NCI-H2196 treated with DMSO at 0.1 percent for 48 hours (cell line): ENCODE measurements at regions not wholly inside any gene's neighbourhood (a gene's known extent, or its start where the extent isn't known, plus 50 kb on each side); places are given as distances from the start of the nearest gene placed in this dataset.

Experiments used
- DNase-seq: peaks from one replicate; lab custom pipeline; 2025; ENCODE audit not compliant: unreplicated experiment; lab: John Stamatoyannopoulos, UW

DNA sequence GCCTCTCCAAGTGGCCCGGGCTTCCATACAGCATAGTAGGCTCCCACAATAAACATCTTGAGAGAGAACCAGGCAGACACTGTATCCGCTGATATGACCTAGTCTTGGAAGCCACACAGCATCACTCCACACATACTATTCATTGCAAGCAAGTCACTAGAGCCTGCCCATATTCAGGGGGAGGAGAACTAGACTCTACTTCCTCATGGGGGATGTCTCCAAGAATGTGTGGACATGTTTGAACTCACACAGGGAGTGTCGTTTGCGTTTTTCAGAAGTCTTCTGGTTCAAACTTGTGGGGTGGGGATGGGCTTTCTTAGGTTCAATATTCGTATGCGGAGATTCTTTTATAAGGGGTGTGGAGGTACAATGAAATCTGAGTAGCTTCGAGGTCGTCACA is 232.6 kb upstream of the HABP2 start:
- DNase-seq, result no peak

DNA sequence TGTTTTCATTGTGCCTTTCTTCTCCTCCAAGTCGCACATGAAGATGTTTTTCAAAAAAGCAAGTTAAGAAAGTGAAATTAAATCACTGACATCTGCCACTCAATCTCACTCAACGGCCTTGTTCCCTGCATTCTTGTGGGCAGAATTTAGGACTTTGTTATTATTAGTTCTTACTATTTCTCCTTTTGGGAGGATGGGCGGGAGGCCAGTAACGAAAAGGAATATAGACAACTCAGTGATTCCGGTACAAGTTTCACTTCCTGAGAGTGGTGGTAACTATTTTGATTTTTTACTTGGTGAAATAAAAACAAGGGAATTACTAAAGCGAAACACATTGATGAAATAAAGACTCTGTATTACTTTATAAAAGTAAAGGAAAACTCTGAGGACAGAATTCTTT is 231.9 kb upstream of the HABP2 start:
- no peak for DNase-seq

DNA sequence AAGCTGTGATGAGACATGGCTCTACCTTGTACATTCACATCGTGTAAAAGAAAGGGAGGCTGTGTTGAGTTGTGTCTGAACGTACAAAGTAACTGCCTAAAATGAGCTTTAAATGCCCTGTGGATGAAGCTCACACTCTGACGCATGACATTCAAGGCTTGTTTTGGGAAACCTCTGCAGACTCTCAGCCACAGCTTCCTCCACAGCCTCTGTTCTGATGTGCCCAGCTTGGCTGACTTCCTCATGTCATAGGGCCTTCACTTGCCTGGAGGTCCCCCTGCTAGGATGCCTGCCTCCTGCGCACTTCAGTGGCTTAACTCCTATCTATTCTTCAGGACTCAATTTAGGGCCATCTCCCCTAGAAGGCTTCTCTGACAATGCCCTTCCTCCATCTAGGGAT is 230.0 kb upstream of the HABP2 start:
- no peak for DNase-seq

DNA sequence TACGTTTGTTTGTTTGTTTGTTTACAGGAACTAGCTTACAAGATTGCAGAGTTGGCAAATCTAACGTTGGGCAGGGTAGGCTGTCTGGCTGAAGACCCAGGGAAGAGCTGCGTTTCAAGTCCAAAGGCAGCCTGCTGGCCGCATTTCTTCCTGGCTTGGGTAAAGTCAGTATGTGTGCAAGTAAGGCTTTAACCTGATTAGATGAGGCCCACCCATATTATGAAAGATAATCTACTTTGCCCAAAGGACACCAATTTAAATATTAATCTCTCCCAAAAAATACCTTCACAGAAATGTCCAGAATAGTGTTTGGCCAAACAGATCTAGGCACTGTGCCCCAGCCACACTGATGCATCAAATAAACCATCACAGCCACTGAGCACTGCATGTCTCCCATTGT is 228.9 kb upstream of the HABP2 start:
- DNase-seq, result no peak

DNA sequence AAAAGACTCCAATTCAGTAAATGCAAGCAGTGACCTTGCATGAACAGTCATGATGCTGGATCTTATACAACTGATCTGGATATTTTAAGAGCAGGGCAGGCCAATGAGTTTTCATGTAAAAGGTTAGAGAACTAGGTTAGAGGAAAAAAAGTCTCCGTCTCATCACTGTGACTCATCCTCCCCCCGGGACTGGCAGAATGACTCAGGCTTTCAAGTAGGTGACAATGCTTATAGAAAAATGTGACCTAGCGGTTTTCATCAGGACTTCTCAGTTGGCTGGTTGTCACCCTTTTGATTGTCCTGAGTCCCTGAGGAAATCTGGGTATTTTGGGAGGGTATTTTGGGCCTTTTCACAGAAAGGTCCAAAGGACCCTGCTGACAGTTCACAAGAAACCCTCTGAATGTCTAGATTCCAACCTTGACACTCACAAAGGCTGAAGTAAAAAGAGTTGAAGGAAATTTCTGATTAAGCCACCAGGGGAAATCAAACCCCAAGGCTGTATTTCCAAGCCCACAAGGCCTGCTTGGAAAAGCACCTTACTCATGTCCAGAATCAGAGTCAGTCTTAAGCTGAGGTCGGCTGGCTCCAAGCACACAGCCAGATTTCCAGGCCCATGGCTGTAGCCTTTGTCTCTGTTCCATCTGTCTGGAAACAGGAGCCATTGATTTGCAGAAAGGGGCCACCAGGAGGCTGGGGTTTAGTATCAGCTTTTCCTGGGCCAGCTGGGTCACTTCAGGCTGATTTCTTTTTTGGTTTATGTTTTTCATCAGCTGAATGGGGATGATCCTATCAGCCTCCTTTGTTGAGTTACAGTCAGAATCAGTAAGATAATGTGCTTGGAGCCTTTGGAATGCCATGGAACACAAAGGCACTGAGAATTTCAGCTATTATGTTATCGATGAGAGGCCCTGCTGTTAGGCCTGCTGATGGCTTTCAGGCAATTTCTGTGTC is 226.4 kb upstream of the HABP2 start:
- DNase-seq, result no peak

DNA sequence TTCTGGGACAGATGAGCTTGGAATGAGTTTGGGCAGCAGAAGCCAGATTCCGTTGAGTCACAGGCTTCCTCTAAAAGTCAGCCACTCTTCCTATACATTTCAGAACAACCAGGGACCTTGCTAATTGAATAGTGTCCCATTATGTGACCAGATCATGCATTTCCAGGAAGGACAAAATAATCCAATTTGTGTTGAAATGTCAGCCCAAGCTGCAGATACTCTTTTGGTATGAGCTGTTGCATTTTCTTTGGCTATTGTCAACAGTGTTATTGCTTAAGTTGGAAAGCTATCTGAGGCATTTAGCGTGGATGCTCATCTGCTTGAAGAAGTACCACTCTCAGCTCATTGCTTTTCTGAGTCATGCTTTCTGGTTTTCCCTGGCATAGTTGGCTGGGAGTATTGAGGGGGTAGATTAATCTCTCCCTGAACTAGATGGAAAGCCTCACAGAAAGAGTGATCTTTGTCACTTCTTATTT is 223.7 kb upstream of the HABP2 start:
- no peak for DNase-seq

DNA sequence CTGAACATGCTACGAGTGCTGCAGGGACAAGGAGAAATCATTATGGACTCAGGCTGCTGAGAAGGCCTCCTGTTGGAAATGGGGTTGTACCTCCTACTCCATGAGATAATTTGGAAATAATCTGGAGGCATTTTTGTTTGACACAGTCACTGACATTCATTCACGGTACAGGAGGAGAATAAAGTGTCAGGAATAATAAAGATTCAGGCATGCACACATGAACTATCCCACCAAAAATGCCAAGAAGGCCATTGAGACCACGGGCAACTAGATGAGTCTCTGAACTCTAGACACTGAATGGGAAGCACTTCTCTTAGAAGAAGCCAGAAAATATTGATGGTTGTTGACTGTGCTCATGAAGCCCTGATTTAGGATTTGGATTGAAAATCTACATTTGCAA is 220.9 kb upstream of the HABP2 start:
- DNase-seq, result no peak

DNA sequence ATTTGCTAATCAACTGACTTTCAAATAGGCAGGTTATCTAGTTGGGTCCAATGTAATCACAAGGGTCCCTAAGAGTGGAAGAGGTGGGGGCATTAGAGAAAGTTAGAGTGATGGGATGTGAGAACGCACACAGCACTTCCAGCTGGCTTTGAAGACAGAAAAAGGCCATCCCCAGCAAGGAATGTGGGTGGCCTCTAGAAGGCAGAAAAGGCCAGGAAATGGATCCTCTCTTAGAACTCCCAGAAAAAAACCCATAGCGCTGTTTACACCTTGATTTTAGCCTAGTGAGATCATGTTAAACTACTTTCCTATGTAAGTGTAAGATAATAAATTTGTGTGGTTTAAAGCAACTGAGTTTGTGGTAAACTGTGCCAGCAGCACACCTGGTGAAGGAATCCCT is 219.5 kb upstream of the HABP2 start:
- no peak for DNase-seq

DNA sequence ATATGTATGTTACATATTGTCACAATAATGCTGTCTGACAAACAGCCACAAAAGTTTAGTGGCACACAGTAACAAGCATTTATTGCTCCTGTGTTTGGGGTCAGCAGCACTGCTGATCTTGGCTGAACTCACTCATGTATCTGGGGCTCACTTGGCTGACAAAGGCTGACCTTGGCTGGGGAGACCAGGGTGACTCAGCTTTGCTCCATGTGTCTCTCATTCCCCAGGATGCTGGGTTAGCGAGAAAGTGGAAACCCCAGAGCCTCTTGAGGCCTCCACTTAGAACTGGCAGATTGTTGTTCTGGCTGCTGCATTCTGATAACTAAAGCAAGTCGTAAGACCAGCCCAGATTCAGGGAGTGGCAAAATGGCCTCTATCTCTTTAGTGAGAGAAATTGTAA is 217.3 kb upstream of the HABP2 start:
- DNase-seq, result no peak

DNA sequence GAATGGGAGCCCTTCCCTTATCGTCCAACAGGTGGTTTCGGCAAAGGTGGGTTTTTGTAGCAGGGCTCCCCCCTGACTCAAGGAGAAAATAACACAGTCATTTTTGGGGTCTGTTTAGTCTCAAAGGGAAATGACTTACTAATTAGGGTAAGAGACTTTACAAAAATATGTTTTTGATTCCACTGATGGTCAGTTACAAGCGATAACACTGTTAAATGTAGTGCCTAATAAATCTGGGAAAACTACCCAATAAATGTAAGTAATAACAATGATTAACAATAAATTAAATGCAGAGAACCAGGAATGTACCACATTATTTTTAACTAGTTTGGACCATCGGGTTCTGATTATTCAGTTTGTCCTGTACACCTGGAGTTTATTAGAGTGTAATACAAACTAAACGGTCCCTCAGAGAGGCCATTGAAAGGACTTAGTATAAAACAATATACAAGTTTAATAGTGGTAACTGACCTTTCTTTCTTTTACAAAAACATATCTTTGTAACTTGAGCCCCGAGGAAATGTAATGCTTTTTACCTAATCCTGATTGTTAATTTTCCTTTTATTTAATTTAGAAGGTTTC is 216.2 kb upstream of the HABP2 start:
- no peak for DNase-seq

DNA sequence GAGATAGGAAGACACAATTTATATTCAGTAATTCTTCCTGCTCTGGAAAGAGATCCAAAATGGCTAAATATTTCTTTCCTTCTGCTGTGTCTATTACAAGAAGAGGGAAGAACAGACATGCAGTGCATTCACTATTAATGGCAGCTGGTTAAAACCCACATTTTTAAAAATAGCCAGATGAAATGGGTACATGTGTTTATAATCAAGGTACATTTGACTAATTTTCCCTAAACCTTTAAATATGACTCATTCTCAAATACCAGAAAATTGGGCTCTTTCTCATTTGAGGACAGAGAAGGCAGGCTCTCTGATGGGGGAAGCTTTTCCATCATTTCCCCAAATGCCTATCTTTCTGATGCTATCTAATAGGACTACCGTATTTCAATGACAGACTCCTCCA is 215.7 kb upstream of the HABP2 start:
- no peak for DNase-seq

DNA sequence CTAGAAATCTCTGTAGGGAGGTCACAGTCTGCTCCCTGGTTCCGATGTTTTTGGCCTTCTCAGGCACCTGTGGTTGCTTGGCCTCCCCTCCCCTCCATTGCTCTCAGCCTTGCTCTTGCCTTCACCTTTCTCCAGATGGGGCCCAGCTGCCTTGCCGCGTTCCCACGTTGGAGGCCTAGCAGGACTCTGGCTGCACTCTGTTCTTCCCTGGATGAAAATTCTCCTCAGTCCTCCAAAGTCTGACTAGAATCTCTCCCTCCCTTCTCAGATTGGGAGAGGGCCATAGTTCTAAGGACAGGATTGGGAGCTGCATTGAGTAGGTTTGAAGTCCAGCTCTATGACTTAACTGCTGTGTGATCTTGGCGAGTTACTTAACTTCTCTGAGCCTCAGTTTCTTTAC is 213.7 kb upstream of the HABP2 start:
- no peak for DNase-seq

DNA sequence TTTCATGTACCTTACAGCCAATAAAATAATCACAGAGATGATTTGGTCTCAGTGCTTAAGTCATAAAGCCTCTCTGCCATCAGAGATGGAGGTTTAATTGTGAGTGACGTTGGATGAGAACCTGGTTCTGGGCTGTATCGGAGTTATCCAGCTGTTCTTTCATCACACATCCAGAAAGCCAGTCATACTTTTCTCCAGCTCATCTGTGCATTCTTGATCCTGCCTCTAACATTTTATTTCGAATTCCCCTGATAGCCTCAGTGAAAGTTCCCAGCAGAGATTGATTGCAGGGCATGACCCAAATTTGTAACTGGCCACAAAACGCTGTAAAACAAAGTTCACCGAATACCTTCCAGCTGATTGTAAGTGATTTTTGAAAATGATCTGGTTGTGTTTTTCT is 212.6 kb upstream of the HABP2 start:
- DNase-seq, result no peak

DNA sequence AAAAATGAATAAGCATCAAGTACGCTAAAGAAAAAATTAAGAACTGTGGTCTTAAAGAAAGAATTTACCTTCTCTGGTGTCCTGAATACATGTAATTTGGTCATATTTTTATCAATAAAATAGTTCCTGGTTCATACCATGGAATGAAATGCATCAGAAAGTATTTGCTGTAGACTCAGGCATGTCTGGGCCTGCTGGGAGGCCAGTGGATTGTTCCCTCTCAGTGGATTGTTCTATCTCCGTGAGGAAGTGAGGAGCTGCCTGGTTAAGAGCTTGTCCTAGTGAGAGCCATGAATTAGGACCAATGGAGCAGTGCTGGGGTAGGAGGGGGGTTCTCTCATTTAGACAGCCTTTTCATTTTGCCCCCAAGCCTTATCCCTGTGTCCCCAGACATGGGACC is 211.7 kb upstream of the HABP2 start:
- no peak for DNase-seq

DNA sequence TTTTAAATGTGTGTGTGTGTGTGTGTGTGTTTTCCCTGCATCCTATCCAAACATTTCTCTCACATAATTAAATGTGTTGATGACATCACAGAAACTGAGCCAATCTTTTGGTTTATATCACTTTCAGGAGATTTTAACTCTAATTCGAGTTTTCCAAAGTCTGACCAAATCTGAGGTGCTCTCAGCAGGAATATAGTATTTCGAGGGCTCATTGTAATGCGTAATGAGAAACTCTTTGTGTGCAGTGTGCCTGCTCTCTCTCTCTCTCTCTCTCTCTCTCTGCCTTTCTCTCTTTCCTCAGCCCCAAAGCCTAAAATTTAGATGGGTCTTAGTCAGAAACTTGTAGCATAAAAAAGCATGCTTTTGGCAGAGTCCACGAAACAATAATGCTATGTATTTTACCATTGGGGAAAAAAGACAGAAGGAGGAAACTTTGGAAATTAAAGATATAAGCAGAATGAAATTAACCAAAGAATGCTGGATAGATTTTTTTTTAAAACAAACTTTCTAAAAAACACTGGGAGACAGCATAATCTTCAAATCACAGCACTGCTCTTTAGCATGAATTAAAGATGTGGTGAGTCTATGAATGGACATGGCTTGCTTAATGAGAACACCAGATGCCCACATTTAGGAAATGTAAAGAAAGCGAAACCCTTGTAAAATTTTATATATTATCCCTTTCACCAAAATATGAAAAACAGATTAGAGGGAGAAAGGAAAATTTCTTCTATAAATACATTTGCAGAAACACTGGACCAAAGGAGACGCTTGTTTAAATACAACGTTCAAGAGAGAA is 206.8 kb upstream of the HABP2 start:
- DNase-seq, result no peak

DNA sequence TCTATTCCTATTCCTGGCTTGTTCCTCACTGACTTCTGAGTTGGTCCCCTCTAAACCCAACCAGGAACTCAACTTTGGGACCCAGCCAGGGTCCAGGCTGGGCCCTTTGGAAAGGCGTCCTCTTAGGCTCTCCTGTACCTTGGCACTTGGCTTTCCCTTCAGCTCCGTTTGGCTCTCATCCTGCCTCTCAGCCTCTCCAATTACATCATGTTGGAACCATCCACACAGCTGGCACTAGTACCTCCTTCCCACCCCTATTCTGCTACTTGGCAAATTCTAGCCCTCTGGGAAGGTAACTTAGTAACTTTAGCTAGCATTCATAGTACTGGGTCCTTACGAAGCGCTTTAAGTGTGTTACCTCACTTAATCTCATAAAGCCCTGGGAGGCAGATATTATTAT is 205.3 kb upstream of the HABP2 start:
- DNase-seq, result no peak

DNA sequence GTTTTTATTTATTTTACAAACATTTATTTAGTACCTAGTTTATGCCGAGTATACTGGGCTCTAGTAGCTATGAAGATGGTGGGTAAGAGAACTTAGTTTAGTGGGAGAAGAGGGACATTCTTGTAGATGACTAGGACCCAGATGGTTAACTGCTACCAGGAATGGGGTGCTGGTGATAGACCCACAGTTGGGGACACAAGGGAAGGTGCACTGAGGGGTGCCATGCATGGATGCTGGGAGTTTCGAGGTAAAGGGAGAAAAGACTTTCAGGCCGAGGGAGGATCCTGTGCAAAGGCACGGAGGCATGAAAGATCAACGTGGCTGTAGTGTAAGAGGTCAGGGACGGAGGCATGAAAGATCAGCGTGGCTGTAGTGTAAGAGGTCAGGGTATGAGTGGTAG is 204.2 kb upstream of the HABP2 start:
- no peak for DNase-seq

DNA sequence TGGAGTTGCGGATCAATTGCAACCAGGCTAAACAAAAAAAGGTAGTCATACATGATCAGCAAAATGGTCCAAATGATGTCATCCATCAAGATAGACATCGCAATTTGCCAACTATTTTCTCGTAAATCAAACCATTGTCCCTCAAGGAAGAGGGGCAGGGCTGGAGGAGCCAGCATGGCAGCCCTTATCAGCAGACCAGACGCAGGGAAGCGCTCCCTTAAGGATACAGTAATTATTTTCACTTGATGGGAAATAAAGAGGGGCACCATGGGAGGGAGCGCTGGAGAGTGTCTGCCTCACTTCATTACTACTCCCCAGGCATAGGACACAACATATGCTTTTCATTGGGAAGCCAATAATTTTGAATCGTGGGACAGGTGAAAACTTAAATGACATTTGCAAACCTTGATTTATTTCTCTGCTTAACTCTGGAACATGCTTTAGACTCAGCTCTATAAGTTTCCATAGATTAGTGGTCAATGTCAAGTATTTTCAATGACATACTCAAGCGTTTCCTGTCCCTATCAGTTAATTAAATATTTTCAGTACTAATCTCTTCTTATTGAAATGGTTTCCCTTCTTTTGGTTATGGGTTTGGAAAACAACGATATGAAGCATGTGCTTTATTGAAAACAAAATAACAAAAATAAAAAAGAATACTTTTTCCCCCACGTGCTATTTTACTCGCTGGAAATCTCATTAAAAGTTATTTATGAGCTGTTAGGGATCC is 202.4 kb upstream of the HABP2 start:
- DNase-seq, result no peak

DNA sequence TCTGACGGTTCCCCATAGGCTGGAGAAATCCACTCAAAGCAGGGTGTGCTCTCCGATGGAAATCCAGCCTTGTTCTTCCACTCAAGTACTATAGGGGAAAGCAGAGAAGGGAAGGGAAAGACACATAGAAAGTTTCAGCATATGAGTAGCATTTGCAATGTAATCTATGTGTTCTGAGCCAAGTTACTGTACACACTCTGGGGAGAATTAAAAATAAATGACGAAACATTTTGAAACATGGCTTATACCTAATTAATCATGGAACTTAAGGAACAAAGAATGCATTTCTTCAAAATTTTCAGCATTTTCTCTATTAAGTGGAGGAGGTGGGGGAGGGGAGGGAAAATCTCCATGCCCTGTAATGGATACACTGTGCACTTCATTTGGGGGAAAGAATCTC is 198.1 kb upstream of the HABP2 start:
- DNase-seq, result no peak

DNA sequence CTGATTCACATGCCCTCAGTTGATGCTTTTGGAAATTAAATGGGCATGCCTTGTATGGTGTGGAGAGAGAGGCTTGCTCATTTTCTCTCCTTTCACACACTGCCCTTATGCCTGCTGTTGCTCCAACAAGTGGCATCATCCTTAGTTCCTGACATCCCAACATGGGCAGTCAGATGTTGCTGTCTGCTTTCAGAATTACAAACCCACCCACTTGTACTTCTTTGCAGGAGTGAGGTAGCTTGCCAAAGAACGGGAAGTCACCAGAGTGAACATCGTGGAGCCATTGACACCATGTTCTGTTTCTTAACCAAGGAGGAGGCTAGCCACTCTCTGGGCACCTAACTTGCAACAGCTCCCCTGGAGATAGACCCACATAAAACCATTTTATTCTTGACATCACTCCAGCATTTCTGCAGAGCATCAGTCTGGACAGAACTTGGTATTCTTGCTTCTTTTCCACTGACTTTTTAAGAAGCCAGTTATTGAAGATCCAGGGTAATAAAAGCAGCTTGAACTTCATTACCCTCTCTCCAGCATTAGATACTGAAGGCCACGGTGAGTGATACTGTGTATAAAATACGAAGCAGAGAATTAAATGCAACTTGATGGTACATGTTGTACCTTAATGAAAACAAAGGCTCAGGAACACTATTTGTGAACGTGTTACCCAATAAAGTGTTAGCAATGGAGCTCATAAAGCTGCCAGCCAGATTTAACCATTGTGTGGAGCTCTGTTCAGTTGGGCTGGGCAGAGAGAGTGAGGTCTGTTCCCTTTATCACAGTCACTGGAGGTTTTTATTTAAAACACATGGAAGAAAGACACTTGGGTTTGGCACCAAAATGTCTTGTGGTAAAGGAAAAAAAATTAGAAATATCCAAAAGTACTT is 195.8 kb upstream of the HABP2 start:
- DNase-seq, result no peak
